HUES48 (cell line): ENCODE measurements at regions not wholly inside any gene's neighbourhood (a gene's known extent, or its start where the extent isn't known, plus 50 kb on each side); places are given as distances from the start of the nearest gene placed in this dataset.
A peak's percentile ranks its signal among the peaks of the same experiment; 100 is the strongest.

Experiments used
- H3K27ac ChIP-seq: one replicate; pipeline ENCODE4 v1.7.0; 2013; ENCODE audit warnings: low read depth, low read length, inconsistent platforms
- H3K27me3 ChIP-seq: 2 replicates; pipeline ENCODE4 v1.6.1; 2013; ENCODE audit warnings: mild to moderate bottlenecking, low read length; ENCODE audit not compliant: control insufficient read depth, insufficient read depth
- H3K36me3 ChIP-seq: 2 replicates; pipeline ENCODE4 v1.6.1; 2013; ENCODE audit warnings: low read length; ENCODE audit not compliant: control insufficient read depth, insufficient read depth
- H3K4me1 ChIP-seq: 2 replicates; pipeline ENCODE4 v1.6.1; 2013; ENCODE audit warnings: mild to moderate bottlenecking, low read length; ENCODE audit not compliant: control insufficient read depth, insufficient read depth
- H3K4me3 ChIP-seq: 2 replicates; pipeline ENCODE4 v1.5.1; 2013; ENCODE audit warnings: mild to moderate bottlenecking, low read depth, low read length
- H3K9ac ChIP-seq: 2 replicates; pipeline ENCODE4 v1.6.1; 2013; ENCODE audit warnings: mild to moderate bottlenecking, low read depth, low read length, moderate library complexity
- H3K9me3 ChIP-seq: 2 replicates; pipeline ENCODE4 v1.6.1; 2013; ENCODE audit warnings: low read length; ENCODE audit not compliant: control insufficient read depth, insufficient read depth

GRCh38 chr2:468648-469336 is 180.9 kb upstream of the ALKAL2 start:
- H3K27me3 ChIP-seq: peaks cover 37% of the 10 kb centered on the region
- H3K4me1 ChIP-seq: 0 out of 2 replicates have a peak, but pooled peaks cover 5% of the 10 kb centered on the region
- no peaks in the 10 kb centered on the region for H3K36me3 ChIP-seq
- no peak overlapping the region for H3K27ac ChIP-seq
- peak overlapping the region; percentile 67 for H3K4me3 ChIP-seq
- H3K9ac ChIP-seq: no peak overlapping the region
- no peaks in the 10 kb centered on the region for H3K9me3 ChIP-seq

- peak overlapping the region; percentile 40; the same call in 1 of the 2 replicates for H3K9ac ChIP-seq
- H3K27ac ChIP-seq: no peak overlapping the region
- peaks cover 37% of the 10 kb centered on the region for H3K27me3 ChIP-seq
- H3K36me3 ChIP-seq: no peaks in the 10 kb centered on the region
- H3K4me1 ChIP-seq: 0 out of 2 replicates have a peak, but pooled peaks cover 5% of the 10 kb centered on the region
- H3K4me3 ChIP-seq: peak overlapping the region; percentile 67
- H3K9me3 ChIP-seq: no peaks in the 10 kb centered on the region
Measured at GRCh38 chr2:467892-468647, 180.2 kb upstream of the ALKAL2 start.

GRCh38 chr2:467543-467891 is 179.6 kb upstream of the ALKAL2 start:
- H3K4me1 ChIP-seq: 0 out of 2 replicates have a peak, but pooled peaks cover 5% of the 10 kb centered on the region
- peaks cover 37% of the 10 kb centered on the region for H3K27me3 ChIP-seq
- H3K27ac ChIP-seq: no peak overlapping the region
- H3K9me3 ChIP-seq: no peaks in the 10 kb centered on the region
- no peaks in the 10 kb centered on the region for H3K36me3 ChIP-seq
- peak overlapping the region; percentile 40; the same call in 1 of the 2 replicates for H3K9ac ChIP-seq
- H3K4me3 ChIP-seq: peak overlapping the region; percentile 67

GRCh38 chr2:467101-467500 is 179.2 kb upstream of the ALKAL2 start:
- H3K9ac ChIP-seq: no peak overlapping the region
- H3K36me3 ChIP-seq: no peaks in the 10 kb centered on the region
- no peaks in the 10 kb centered on the region for H3K9me3 ChIP-seq
- H3K4me3 ChIP-seq: 0 out of 2 replicates have a peak overlapping the region, but pooled peaks have one; percentile 67
- H3K27ac ChIP-seq: no peak overlapping the region
- H3K27me3 ChIP-seq: peaks cover 37% of the 10 kb centered on the region
- H3K4me1 ChIP-seq: 0 out of 2 replicates have a peak, but pooled peaks cover 5% of the 10 kb centered on the region

- no peaks in the 10 kb centered on the region for H3K9me3 ChIP-seq
- H3K36me3 ChIP-seq: no peaks in the 10 kb centered on the region
- 0 out of 2 replicates have a peak, but pooled peaks cover 5% of the 10 kb centered on the region for H3K4me1 ChIP-seq
- H3K27me3 ChIP-seq: peaks cover 33% of the 10 kb centered on the region
- no peak overlapping the region for H3K27ac ChIP-seq
- no peak overlapping the region for H3K9ac ChIP-seq
- no peak overlapping the region for H3K4me3 ChIP-seq
Measured at GRCh38 chr2:464562-465309, 176.8 kb upstream of the ALKAL2 start.

- H3K4me3 ChIP-seq: no peak overlapping the region
- H3K4me1 ChIP-seq: peaks cover 3% of the 10 kb centered on the region; the same call in 1 of the 2 replicates
- H3K36me3 ChIP-seq: no peaks in the 10 kb centered on the region
- H3K9ac ChIP-seq: no peak overlapping the region
- H3K27ac ChIP-seq: no peak overlapping the region
- H3K27me3 ChIP-seq: no peaks in the 10 kb centered on the region
- H3K9me3 ChIP-seq: no peaks in the 10 kb centered on the region
Measured at GRCh38 chr2:460861-461260, 173.0 kb upstream of the ALKAL2 start.

- Histone ChIP-seq H3K27me3 (no peaks in the 10 kb centered on the region), H3K9ac (no peak overlapping the region), H3K9me3 (no peaks in the 10 kb centered on the region), H3K4me1 (peaks cover 3% of the 10 kb centered on the region; the same call in 1 of the 2 replicates), H3K27ac (no peak overlapping the region), H3K36me3 (no peaks in the 10 kb centered on the region), H3K4me3 (no peak overlapping the region)
Measured at GRCh38 chr2:459931-460330, 172.0 kb upstream of the ALKAL2 start.

- H3K4me3 ChIP-seq: no peak overlapping the region
- peaks cover 3% of the 10 kb centered on the region; the same call in 1 of the 2 replicates for H3K4me1 ChIP-seq
- no peaks in the 10 kb centered on the region for H3K36me3 ChIP-seq
- no peak overlapping the region for H3K9ac ChIP-seq
- no peaks in the 10 kb centered on the region for H3K9me3 ChIP-seq
- H3K27me3 ChIP-seq: no peaks in the 10 kb centered on the region
- H3K27ac ChIP-seq: no peak overlapping the region
Measured at GRCh38 chr2:458425-458815, 170.5 kb upstream of the ALKAL2 start.

GRCh38 chr2:457792-458424 is 170.0 kb upstream of the ALKAL2 start:
- Histone ChIP-seq H3K9ac (no peak overlapping the region), H3K27me3 (no peaks in the 10 kb centered on the region), H3K4me1 (peaks cover 3% of the 10 kb centered on the region; the same call in 1 of the 2 replicates), H3K27ac (no peak overlapping the region), H3K9me3 (no peaks in the 10 kb centered on the region), H3K36me3 (no peaks in the 10 kb centered on the region), H3K4me3 (no peak overlapping the region)

- Histone ChIP-seq H3K4me1 (peaks cover 3% of the 10 kb centered on the region; the same call in 1 of the 2 replicates), H3K4me3 (no peak overlapping the region), H3K36me3 (no peaks in the 10 kb centered on the region), H3K9ac (no peak overlapping the region), H3K9me3 (no peaks in the 10 kb centered on the region), H3K27me3 (no peaks in the 10 kb centered on the region), H3K27ac (no peak overlapping the region)
Measured at GRCh38 chr2:457262-457661, 169.4 kb upstream of the ALKAL2 start.
